SK-N-SH (cell line): ENCODE measurements at regions not wholly inside any gene's neighbourhood (a gene's known extent, or its start where the extent isn't known, plus 50 kb on each side); places are given as distances from the start of the nearest gene placed in this dataset.

Experiments
- CTCF ChIA-PET: fragments of 300-600, 350-600 bp; formaldehyde crosslinking; extraction: SDS; loops from one replicate; lab custom pipeline; 2021; lab: Yijun Ruan, JAX
- POLR2A ChIA-PET: fragments of 350-600 bp; sonication (Branson Sonifier 250); formaldehyde crosslinking; extraction: SDS; loops from one replicate; lab custom pipeline; 2020; ENCODE audit warnings: antibody characterized with exemption, inconsistent platforms; lab: Yijun Ruan, JAX
- DNase-seq: peaks from one replicate; pipeline ENCODE4 v3.0.0; 2012
- H2AFZ ChIP-seq: fragments of 200-600 bp; sonication (generic); 2 replicates; pipeline ENCODE4 v1.8.1; 2016; ENCODE audit warnings: antibody characterized with exemption, mild to moderate bottlenecking, low read depth
- H3F3A ChIP-seq: fragments of 200-600 bp; sonication (generic); replicated peaks from 2 replicates; pipeline ENCODE3; 2016; ENCODE audit warnings: antibody characterized with exemption, mild to moderate bottlenecking; ENCODE audit not compliant: insufficient read depth
- H3K27ac ChIP-seq, 2 experiments: fragments of 200-500 bp in 1 of 2; fragments of 200-600 bp in 1 of 2; sonication (Bioruptor generic) in 1 of 2; sonication (generic), shearing (Covaris generic) in 1 of 2; 2 replicates each; pipeline versions ENCODE4 v1.5.1 to v1.6.1; 2014 to 2016; ENCODE audit warnings: low read depth in 2 of 2, inconsistent platforms in 1 of 2, low read length in 1 of 2, mild to moderate bottlenecking in 1 of 2, mixed read lengths in 1 of 2
- H3K27me3 ChIP-seq: fragments of 200-600 bp; sonication (generic), shearing (Covaris generic); 2 replicates; pipeline ENCODE4 v1.6.1; 2016; ENCODE audit warnings: mixed run types; ENCODE audit not compliant: insufficient read depth
- H3K36me3 ChIP-seq, 2 experiments: fragments of 200-500 bp in 1 of 2; fragments of 200-600 bp in 1 of 2; sonication (Bioruptor generic) in 1 of 2; sonication (generic) in 1 of 2; replicated peaks in 1 of 2; 2 replicates each; pipeline versions ENCODE3 to v1.5.1; 2014 to 2016; ENCODE audit warnings: low read length in 1 of 2, mild to moderate bottlenecking in 1 of 2; ENCODE audit not compliant: insufficient read depth in 2 of 2, control insufficient read depth in 1 of 2
- H3K4me1 ChIP-seq, 2 experiments: fragments of 200-500 bp in 1 of 2; fragments of 200-600 bp in 1 of 2; sonication (Bioruptor generic) in 1 of 2; sonication (generic), shearing (Covaris generic) in 1 of 2; 2 replicates each; pipeline versions ENCODE4 v1.5.1 to v1.6.1; 2014 to 2016; ENCODE audit warnings: low read depth in 1 of 2, low read length in 1 of 2, mixed run types in 1 of 2; ENCODE audit not compliant: insufficient read depth in 2 of 2, control insufficient read depth in 1 of 2
- H3K4me2 ChIP-seq: fragments of 200-600 bp; sonication (generic), shearing (Covaris generic); 2 replicates; pipeline ENCODE4 v1.6.1; 2017; ENCODE audit warnings: mixed run types
- H3K4me3 ChIP-seq, 2 experiments: fragments of 200-500 bp in 1 of 2; fragments of 200-600 bp in 1 of 2; sonication (Bioruptor generic) in 1 of 2; sonication (generic), shearing (Covaris generic) in 1 of 2; 2 replicates each; pipeline versions ENCODE4 v1.5.1 to v1.8.1; 2014 to 2016; ENCODE audit warnings: low read depth in 2 of 2, inconsistent platforms in 1 of 2, low read length in 1 of 2, mild to moderate bottlenecking in 1 of 2, mixed read lengths in 1 of 2, moderate library complexity in 1 of 2
- H3K79me2 ChIP-seq: fragments of 200-600 bp; sonication (generic); 2 replicates; pipeline ENCODE4 v1.8.1; 2017; ENCODE audit warnings: mild to moderate bottlenecking; ENCODE audit not compliant: insufficient read depth
- H3K9ac ChIP-seq: fragments of 200-600 bp; sonication (generic); 2 replicates; pipeline ENCODE4 v1.6.1; 2017; ENCODE audit warnings: mixed run types
- H3K9me2 ChIP-seq: fragments of 200-600 bp; sonication (generic); 2 replicates; pipeline ENCODE4 v1.6.1; 2017; ENCODE audit warnings: mixed run types
- H3K9me3 ChIP-seq: fragments of 200-600 bp; sonication (generic); 2 replicates; pipeline ENCODE4 v1.6.1; 2017; ENCODE audit warnings: mixed run types, mild to moderate bottlenecking, moderate library complexity
- H4K20me1 ChIP-seq: fragments of 200-600 bp; sonication (generic); 2 replicates; pipeline ENCODE4 v1.6.1; 2017; ENCODE audit warnings: mild to moderate bottlenecking, mixed run types; ENCODE audit not compliant: insufficient read depth
- CHD2 ChIP-seq: fragments of 150-350 bp; IDR thresholded peaks from 2 replicates; pipeline ENCODE4 v1.6.1; 2018; ENCODE audit warnings: low read length; ENCODE audit not compliant: partially characterized antibody
- ELF1 ChIP-seq: IDR thresholded peaks from 2 replicates; pipeline ENCODE4 v1.4.0; 2012
- FOXM1 ChIP-seq: IDR thresholded peaks from 2 replicates; pipeline ENCODE4 v1.4.0; 2012; ENCODE audit warnings: low read depth, mild to moderate bottlenecking
- GABPA ChIP-seq: IDR thresholded peaks from 2 replicates; pipeline ENCODE4 v1.4.0; 2012; ENCODE audit warnings: low read depth, mild to moderate bottlenecking
- GATA2 ChIP-seq: sonication (generic); formaldehyde crosslinking; IDR thresholded peaks from 2 replicates; pipeline ENCODE4 v1.5.0; 2020; ENCODE audit warnings: mild to moderate bottlenecking, missing genetic modification reagents
- NFIC ChIP-seq: IDR thresholded peaks from 2 replicates; pipeline ENCODE4 v1.4.0; 2012; ENCODE audit warnings: borderline replicate concordance
- POLR2AphosphoS5 ChIP-seq: IDR thresholded peaks from 2 replicates; pipeline ENCODE4 v1.6.1; 2012; ENCODE audit warnings: low read depth, low read length
- RAD21 ChIP-seq: IDR thresholded peaks from 2 replicates; pipeline ENCODE4 v1.6.1; 2012; ENCODE audit warnings: mild to moderate bottlenecking, low read length
- RFX5 ChIP-seq: IDR thresholded peaks from 2 replicates; pipeline ENCODE4 v1.6.1; 2012; ENCODE audit warnings: mild to moderate bottlenecking, improper control_type of control experiment, low read length
- TAF1 ChIP-seq: IDR thresholded peaks from 2 replicates; pipeline ENCODE4 v1.6.1; 2012; ENCODE audit warnings: low read depth, mild to moderate bottlenecking, low read length, moderate library complexity, borderline replicate concordance
- TCF12 ChIP-seq: IDR thresholded peaks from 2 replicates; pipeline ENCODE4 v1.4.0; 2012
- WGBS: methylation state at CpG from one replicate; pipeline ENCODE4 v1.1.6; 2017; ENCODE audit warnings: low lambda C conversion rate; 5-methylcytosine and 5-hydroxymethylcytosine counted together
- TF ChIP-seq, protein P1 (sequence below): IDR thresholded peaks from 2 replicates; pipeline ENCODE4 v1.4.0; 2012; ENCODE audit warnings: low read depth, borderline replicate concordance
- TF ChIP-seq, protein P2 (sequence below): IDR thresholded peaks from 2 replicates; pipeline ENCODE4 v1.4.0; 2012; ENCODE audit warnings: low read depth
- TF ChIP-seq, protein P3 (sequence below): IDR thresholded peaks from 2 replicates; pipeline ENCODE4 v1.6.1; 2012; ENCODE audit warnings: mild to moderate bottlenecking, low read depth, low read length, moderate library complexity
- TF ChIP-seq, protein P4 (sequence below): fragments of 150-350 bp; IDR thresholded peaks from 2 replicates; pipeline ENCODE4 v1.6.1; 2016; ENCODE audit warnings: mild to moderate bottlenecking, low read depth, low read length

DNA sequence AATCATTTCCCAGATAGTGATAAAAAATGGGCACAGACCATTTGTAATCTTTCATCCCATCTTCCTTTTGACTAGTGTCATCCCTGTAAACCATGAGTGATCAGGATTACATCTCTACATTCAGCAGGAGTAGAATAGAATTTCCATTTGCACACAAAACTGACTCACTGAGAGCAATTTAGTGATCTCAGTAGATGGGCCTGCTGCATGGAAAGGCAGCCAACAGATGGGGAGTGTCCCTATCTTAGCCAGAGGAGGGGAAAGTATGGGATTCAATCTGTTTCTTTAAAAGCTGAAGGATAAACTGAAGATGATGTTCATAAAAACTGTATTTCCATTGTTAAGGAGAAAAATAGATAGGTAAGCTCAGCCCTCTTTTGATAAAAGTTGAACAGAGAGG is 441.7 kb downstream of the ZNF521 start:
- no peaks in the 10 kb centered on the region for H4K20me1 ChIP-seq
- no peaks in the 10 kb centered on the region for H3K9me3 ChIP-seq
- TF ChIP-seq POLR2AphosphoS5 = no peak
- no peak for TF ChIP-seq CHD2
- TF ChIP-seq, protein P1, sequence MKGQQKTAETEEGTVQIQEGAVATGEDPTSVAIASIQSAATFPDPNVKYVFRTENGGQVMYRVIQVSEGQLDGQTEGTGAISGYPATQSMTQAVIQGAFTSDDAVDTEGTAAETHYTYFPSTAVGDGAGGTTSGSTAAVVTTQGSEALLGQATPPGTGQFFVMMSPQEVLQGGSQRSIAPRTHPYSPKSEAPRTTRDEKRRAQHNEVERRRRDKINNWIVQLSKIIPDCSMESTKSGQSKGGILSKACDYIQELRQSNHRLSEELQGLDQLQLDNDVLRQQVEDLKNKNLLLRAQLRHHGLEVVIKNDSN = no peak
- TF ChIP-seq TAF1 = no peak
- TF ChIP-seq, protein P2, sequence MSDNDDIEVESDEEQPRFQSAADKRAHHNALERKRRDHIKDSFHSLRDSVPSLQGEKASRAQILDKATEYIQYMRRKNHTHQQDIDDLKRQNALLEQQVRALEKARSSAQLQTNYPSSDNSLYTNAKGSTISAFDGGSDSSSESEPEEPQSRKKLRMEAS = no peak
- TF ChIP-seq, protein P3, sequence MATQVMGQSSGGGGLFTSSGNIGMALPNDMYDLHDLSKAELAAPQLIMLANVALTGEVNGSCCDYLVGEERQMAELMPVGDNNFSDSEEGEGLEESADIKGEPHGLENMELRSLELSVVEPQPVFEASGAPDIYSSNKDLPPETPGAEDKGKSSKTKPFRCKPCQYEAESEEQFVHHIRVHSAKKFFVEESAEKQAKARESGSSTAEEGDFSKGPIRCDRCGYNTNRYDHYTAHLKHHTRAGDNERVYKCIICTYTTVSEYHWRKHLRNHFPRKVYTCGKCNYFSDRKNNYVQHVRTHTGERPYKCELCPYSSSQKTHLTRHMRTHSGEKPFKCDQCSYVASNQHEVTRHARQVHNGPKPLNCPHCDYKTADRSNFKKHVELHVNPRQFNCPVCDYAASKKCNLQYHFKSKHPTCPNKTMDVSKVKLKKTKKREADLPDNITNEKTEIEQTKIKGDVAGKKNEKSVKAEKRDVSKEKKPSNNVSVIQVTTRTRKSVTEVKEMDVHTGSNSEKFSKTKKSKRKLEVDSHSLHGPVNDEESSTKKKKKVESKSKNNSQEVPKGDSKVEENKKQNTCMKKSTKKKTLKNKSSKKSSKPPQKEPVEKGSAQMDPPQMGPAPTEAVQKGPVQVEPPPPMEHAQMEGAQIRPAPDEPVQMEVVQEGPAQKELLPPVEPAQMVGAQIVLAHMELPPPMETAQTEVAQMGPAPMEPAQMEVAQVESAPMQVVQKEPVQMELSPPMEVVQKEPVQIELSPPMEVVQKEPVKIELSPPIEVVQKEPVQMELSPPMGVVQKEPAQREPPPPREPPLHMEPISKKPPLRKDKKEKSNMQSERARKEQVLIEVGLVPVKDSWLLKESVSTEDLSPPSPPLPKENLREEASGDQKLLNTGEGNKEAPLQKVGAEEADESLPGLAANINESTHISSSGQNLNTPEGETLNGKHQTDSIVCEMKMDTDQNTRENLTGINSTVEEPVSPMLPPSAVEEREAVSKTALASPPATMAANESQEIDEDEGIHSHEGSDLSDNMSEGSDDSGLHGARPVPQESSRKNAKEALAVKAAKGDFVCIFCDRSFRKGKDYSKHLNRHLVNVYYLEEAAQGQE = no peak
- no peak for TF ChIP-seq GATA2 (CRISPR knock-in tag)
- no peak for TF ChIP-seq GABPA
- no peak for TF ChIP-seq NFIC
- TF ChIP-seq RFX5 = no peak
- no peak for TF ChIP-seq RAD21
- no peak for TF ChIP-seq TCF12
- no peak for TF ChIP-seq ELF1
- TF ChIP-seq FOXM1 = no peak
- H3K79me2 ChIP-seq = no peaks in the 10 kb centered on the region
- H2AFZ ChIP-seq = no peak overlapping the region
- H3K9ac ChIP-seq = no peak overlapping the region
- no peaks in the 10 kb centered on the region for H3F3A ChIP-seq
- H3K4me1 ChIP-seq = peaks cover 0 to 6% of the 10 kb centered on the region in 2 experiments; a peak in 1 of 4 replicates
- no peak for DNase-seq
- no peaks in the 10 kb centered on the region for H3K36me3 ChIP-seq
- H3K27me3 ChIP-seq = no peaks in the 10 kb centered on the region
- no peak overlapping the region for H3K4me3 ChIP-seq
- ChIA-PET POLR2A (no interaction called here), CTCF (no interaction called here)
- no peak overlapping the region for H3K27ac ChIP-seq
- H3K4me2 ChIP-seq = no peak overlapping the region
- H3K9me2 ChIP-seq = no peaks in the 10 kb centered on the region

DNA sequence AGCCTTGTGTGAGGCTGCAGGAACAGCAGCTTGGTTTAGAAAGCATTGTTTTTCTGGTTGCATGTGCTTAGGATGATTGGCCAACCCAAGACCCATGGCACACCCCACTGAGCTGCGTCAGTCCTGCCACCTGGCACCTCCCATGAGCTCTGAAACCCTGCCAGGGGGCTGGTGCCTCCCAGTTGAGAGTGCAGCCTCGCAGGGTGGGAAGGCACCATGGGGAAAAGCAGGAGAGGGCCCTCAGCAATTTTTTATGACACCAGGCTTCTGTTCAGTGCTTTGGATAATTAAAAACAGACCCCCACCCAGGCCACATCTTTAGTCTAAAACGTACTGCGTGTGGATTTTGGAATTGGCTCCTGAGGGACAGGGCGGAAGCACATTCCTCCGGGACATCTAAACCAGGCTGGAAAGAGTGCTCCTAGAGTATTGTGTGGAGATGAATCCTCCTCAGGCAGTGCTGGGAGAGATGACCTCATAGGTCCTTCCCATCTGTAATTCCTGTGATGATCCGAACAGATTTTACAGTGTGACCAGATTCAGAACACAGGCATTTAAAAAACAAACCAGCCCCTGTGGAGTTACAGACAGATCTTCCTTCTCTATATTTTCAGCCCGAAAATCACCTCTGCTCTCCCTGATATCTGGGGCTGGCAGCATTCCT is 438.3 kb downstream of the ZNF521 start:
- H3K36me3 ChIP-seq = no peaks in the 10 kb centered on the region
- H3F3A ChIP-seq = no peaks in the 10 kb centered on the region
- TF ChIP-seq, protein P4, sequence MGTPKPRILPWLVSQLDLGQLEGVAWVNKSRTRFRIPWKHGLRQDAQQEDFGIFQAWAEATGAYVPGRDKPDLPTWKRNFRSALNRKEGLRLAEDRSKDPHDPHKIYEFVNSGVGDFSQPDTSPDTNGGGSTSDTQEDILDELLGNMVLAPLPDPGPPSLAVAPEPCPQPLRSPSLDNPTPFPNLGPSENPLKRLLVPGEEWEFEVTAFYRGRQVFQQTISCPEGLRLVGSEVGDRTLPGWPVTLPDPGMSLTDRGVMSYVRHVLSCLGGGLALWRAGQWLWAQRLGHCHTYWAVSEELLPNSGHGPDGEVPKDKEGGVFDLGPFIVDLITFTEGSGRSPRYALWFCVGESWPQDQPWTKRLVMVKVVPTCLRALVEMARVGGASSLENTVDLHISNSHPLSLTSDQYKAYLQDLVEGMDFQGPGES = no peak
- no peaks in the 10 kb centered on the region for H3K9me3 ChIP-seq
- CTCF ChIA-PET = no interaction called here
- H3K79me2 ChIP-seq = no peaks in the 10 kb centered on the region
- POLR2A ChIA-PET = no interaction called here
- H3K9ac ChIP-seq = no peak overlapping the region
- H3K4me3 ChIP-seq = no peak overlapping the region
- DNase-seq = peak; percentile 40
- no peaks in the 10 kb centered on the region for H3K9me2 ChIP-seq
- H3K27me3 ChIP-seq = peaks cover 8% of the 10 kb centered on the region; the same call in 1 of the 2 replicates
- no peak overlapping the region for H3K4me2 ChIP-seq
- peaks cover 0 to 11% of the 10 kb centered on the region in 2 experiments; a peak in 1 of 4 replicates for H3K4me1 ChIP-seq
- no peak overlapping the region for H2AFZ ChIP-seq
- no peak overlapping the region for H3K27ac ChIP-seq
- no peaks in the 10 kb centered on the region for H4K20me1 ChIP-seq
- 57% methylated on average over 6 of the region's 8 CpGs for WGBS
